HG02973 (cell line): ENCODE measurements at regions not wholly inside any gene's neighbourhood (a gene's known extent, or its start where the extent isn't known, plus 50 kb on each side); places are given as distances from the start of the nearest gene placed in this dataset.

Experiments used
- ATAC-seq: cut with Tn5 transposase; IDR thresholded peaks from one replicate; pipeline ENCODE4 v1.9.1; 2021; ENCODE audit warnings: moderate library complexity; ENCODE audit not compliant: unreplicated experiment

GRCh38 chr9:16223074-16223871 is 647.2 kb downstream of the BNC2 start:
- no peak for ATAC-seq

GRCh38 chr9:16230731-16231130 is 639.7 kb downstream of the BNC2 start:
- no peak for ATAC-seq

- ATAC-seq: no peak
These were observed 634.2 kb downstream of the BNC2 start for GRCh38 chr9:16236311-16236710.

- ATAC-seq: no peak
These were observed 633.6 kb downstream of the BNC2 start for GRCh38 chr9:16236882-16237281.

- no peak for ATAC-seq
These were observed 631.8 kb downstream of the BNC2 start for GRCh38 chr9:16238623-16239138.

GRCh38 chr9:16241231-16241630 is 629.2 kb downstream of the BNC2 start:
- ATAC-seq: no peak

- no peak for ATAC-seq
These were observed 626.7 kb downstream of the BNC2 start for GRCh38 chr9:16243798-16244197.

GRCh38 chr9:16245756-16246440 is 624.6 kb downstream of the BNC2 start:
- no peak for ATAC-seq

- ATAC-seq: no peak
These were observed 623.7 kb downstream of the BNC2 start for GRCh38 chr9:16246785-16247184.

- ATAC-seq: no peak
These were observed 623.1 kb downstream of the BNC2 start for GRCh38 chr9:16247188-16247875.

- no peak for ATAC-seq
These were observed 621.6 kb downstream of the BNC2 start for GRCh38 chr9:16248822-16249221.

GRCh38 chr9:16252616-16253015 is 617.9 kb downstream of the BNC2 start:
- ATAC-seq: no peak

GRCh38 chr9:16254674-16255073 is 615.8 kb downstream of the BNC2 start:
- no peak for ATAC-seq

GRCh38 chr9:16255217-16255616 is 615.3 kb downstream of the BNC2 start:
- no peak for ATAC-seq

GRCh38 chr9:16257604-16258003 is 612.9 kb downstream of the BNC2 start:
- no peak for ATAC-seq

GRCh38 chr9:16258191-16258590 is 612.3 kb downstream of the BNC2 start:
- ATAC-seq: no peak

- no peak for ATAC-seq
These were observed 611.8 kb downstream of the BNC2 start for GRCh38 chr9:16258708-16259107.

GRCh38 chr9:16262477-16263261 is 607.8 kb downstream of the BNC2 start:
- no peak for ATAC-seq

- ATAC-seq: no peak
These were observed 604.8 kb downstream of the BNC2 start for GRCh38 chr9:16265688-16266087.

- ATAC-seq: no peak
These were observed 603.7 kb downstream of the BNC2 start for GRCh38 chr9:16266648-16267276.
